Adrenal gland (tissue), 9 donors: ENCODE measurements at regions not wholly inside any gene's neighbourhood (a gene's known extent, or its start where the extent isn't known, plus 50 kb on each side); places are given as distances from the start of the nearest gene placed in this dataset.

Experiments
- DNase-seq, 7 donors: peaks; one replicate each; pipeline ENCODE4 v3.0.0-alpha.2; 2019 to 2020
- H3K27ac ChIP-seq, 5 donors: fragments of 200-600 bp; sonication (generic) in 4 of 5; 1 replicate in 3 of 5; 2 replicates in 2 of 5; pipeline versions ENCODE4 v1.5.1 to v1.8.0; 2016 to 2020; ENCODE audit warnings: mild to moderate bottlenecking in 1 of 5
- H3K27me3 ChIP-seq: fragments of 200-600 bp; 2 replicates; pipeline ENCODE4 v1.8.0; 2021
- H3K36me3 ChIP-seq, 2 donors: fragments of 200-600 bp; replicated peaks in 1 of 2; 1 replicate in 1 of 2; 2 replicates in 1 of 2; pipeline versions ENCODE4 v1.5.1 to v1.8.0; 2018 to 2022
- H3K4me1 ChIP-seq, 2 donors: fragments of 200-600 bp; replicated peaks in 1 of 2; 1 replicate in 1 of 2; 2 replicates in 1 of 2; pipeline versions ENCODE4 v1.5.1 to v1.8.0; 2018 to 2021
- H3K4me3 ChIP-seq, 4 donors: fragments of 200-600 bp; sonication (generic) in 3 of 4; one replicate each; pipeline ENCODE4 v1.5.1; 2016 to 2018
- H3K9me3 ChIP-seq, 3 donors: fragments of 200-600 bp; sonication (generic) in 1 of 3; replicated peaks in 1 of 3; 1 replicate in 2 of 3; 2 replicates in 1 of 3; pipeline versions ENCODE4 v1.5.1 to v1.8.0; 2016 to 2021
- POLR2A ChIP-seq, 2 donors: fragments of 450-650 bp; IDR thresholded peaks; one replicate each; pipeline ENCODE4 v1.6.1; 2017; ENCODE audit warnings: antibody characterized with exemption in 2 of 2, mild to moderate bottlenecking in 2 of 2, moderate library complexity in 1 of 2
- WGBS, 4 donors: extraction: QIAGEN DNeasy Blood & Tissue Kit in 2 of 4; methylation state at CpG; one replicate each; pipeline versions ENCODE4 v1.1.5 to v1.1.7; 2013 to 2017; 5-methylcytosine and 5-hydroxymethylcytosine counted together
- intact Hi-C, 2 donors: fragments of 100-400 bp; cut with DNase I; formaldehyde crosslinking; loops; one replicate each; pipeline versions ENCODE4 v1.14.1 to v1.15.0; 2022 to 2023
- TF ChIP-seq, protein P1 (sequence below), 6 experiments: fragments of 450-650 bp in 4 of 6; fragments of 200-600 bp in 2 of 6; sonication (generic) in 1 of 6; IDR thresholded peaks; 1 replicate in 5 of 6; 2 replicates in 1 of 6; pipeline versions ENCODE4 v1.5.1 to v1.8.0; 2016 to 2021; ENCODE audit warnings: antibody characterized with exemption in 6 of 6, mild to moderate bottlenecking in 2 of 6, moderate library complexity in 1 of 6
- donor health status: healthy with polysubstance abuse.
- donor health status: Bipolar disorder and iron deficiency.
- donor health status: DM: yes; HTN: yes; CAD: no.
- donor health status: DM: no; HTN: no; CAD: no.
- donor health status: DM: no; HTN: no; CAD: no.

- TF ChIP-seq, protein P1, sequence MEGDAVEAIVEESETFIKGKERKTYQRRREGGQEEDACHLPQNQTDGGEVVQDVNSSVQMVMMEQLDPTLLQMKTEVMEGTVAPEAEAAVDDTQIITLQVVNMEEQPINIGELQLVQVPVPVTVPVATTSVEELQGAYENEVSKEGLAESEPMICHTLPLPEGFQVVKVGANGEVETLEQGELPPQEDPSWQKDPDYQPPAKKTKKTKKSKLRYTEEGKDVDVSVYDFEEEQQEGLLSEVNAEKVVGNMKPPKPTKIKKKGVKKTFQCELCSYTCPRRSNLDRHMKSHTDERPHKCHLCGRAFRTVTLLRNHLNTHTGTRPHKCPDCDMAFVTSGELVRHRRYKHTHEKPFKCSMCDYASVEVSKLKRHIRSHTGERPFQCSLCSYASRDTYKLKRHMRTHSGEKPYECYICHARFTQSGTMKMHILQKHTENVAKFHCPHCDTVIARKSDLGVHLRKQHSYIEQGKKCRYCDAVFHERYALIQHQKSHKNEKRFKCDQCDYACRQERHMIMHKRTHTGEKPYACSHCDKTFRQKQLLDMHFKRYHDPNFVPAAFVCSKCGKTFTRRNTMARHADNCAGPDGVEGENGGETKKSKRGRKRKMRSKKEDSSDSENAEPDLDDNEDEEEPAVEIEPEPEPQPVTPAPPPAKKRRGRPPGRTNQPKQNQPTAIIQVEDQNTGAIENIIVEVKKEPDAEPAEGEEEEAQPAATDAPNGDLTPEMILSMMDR (IDR thresholded peaks at IDR 0.05): no peak
- no peak for TF ChIP-seq POLR2A (IDR thresholded peaks at IDR 0.05)
- no peaks in the 10 kb centered on the region for H3K4me1 ChIP-seq
- H3K36me3 ChIP-seq: no peaks in the 10 kb centered on the region
- no peak overlapping the region for H3K4me3 ChIP-seq
- no peak for DNase-seq
- H3K27ac ChIP-seq: no peak overlapping the region
- no peaks in the 10 kb centered on the region for H3K9me3 ChIP-seq
- 62 to 77% (median 68%) methylated on average over 4 of the region's 4 CpGs for WGBS, 4 donors
- peaks cover 20% of the 10 kb centered on the region for H3K27me3 ChIP-seq
- intact Hi-C loops: no loop called here
These were observed 658.7 kb upstream of the DIPK2B start for GRCh38 chrX:45859407-45859806.

GRCh38 chrX:45852884-45853283 is 652.2 kb upstream of the DIPK2B start:
- intact Hi-C loops: no loop called here
- WGBS, 4 donors: 74 to 90% (median 78%) methylated on average over 3 of the region's 3 CpGs
- Histone ChIP-seq H3K36me3 (no peaks in the 10 kb centered on the region), H3K4me3 (no peak overlapping the region), H3K9me3 (no peaks in the 10 kb centered on the region), H3K27ac (no peak overlapping the region), H3K4me1 (no peaks in the 10 kb centered on the region), H3K27me3 (peaks cover 50% of the 10 kb centered on the region)
- DNase-seq: no peak
- TF ChIP-seq POLR2A (IDR thresholded peaks at IDR 0.05): no peak
- TF ChIP-seq, protein P1 (IDR thresholded peaks at IDR 0.05): no peak

DNA sequence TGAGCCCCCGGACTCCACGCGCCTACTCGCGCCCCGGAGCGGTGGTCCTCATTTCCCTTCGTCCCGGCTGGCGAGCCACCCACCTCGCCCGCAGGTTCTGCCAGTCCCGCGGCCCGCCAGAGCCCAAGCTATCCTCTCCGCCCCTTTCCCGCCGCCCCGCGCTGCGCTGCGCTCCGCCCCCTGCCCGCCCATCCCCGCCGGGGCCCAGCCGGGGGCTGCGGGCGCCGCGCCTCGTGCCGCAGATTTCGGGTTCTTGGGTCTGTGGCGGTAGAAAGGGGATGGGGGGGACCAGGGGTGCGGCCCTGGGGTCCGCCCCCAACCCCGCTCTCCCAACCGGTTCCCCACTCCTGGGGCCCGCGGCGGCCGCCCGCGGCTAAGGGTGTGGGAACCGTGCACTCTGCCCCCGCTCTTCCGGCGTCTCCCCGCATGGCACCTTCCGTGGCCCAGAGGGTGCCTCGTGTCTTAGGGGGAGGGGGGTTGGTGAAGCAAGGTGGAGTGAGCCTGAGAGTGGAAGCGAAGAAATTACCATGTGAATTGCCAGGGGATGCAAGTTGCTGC is 650.8 kb upstream of the DIPK2B start:
- no peak overlapping the region for H3K27ac ChIP-seq
- no peak for DNase-seq
- WGBS, 4 donors: 2 to 44% (median 35%) methylated on average over 1 to 45 of the region's 53 CpGs

DNA sequence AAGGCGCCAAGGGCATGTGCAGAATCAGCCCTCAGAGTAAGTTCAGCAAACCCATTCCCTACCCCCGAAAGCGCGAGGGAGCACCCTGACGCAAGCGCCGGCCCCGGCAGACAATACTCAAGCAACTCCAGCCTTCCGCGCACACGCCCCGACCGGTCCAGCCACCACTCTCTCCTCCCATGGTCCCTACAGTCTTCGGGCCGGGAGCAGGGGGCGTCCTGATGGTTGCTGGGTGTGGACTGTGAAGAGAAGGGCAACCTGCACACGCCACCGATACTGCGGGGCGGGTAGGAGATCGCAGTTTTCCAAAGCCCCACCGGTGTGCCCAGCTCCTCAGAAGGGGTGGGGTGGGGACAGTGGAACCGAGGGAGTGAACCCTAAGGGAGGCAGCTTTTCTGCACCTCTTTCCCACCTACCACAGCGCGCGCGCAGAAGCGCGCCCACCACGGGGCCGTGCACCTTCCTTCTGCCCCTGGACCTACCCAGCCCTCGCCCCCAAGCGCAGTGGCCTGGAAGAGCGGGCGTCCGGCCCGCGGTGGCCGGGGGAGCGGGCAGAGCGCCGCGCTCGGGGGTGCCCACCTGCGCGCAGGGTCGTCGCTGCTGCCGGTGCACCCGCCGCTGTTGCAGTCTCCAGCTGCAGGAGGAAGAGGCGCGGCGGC is 650.2 kb upstream of the DIPK2B start:
- Histone ChIP-seq H3K4me1 (no peaks in the 10 kb centered on the region), H3K36me3 (no peaks in the 10 kb centered on the region), H3K4me3 (peak overlapping the region in 1 of 4 donors; percentile 48), H3K9me3 (no peaks in the 10 kb centered on the region), H3K27ac (no peak overlapping the region), H3K27me3 (peaks cover 51% of the 10 kb centered on the region)
- intact Hi-C loops: no loop called here
- no peak for DNase-seq
- TF ChIP-seq, protein P1 (IDR thresholded peaks at IDR 0.05): no peak
- no peak for TF ChIP-seq POLR2A (IDR thresholded peaks at IDR 0.05)
- WGBS, 4 donors: 1 to 36% (median 20%) methylated on average over 22 to 49 of the region's 54 CpGs; no CpG with 5 or more reads in 1 of the 4 donors

More for the DNA sequence above, 650.8 kb upstream of the DIPK2B start:
- Histone ChIP-seq H3K4me3 (peak overlapping the region in 1 of 4 donors; percentile 48), H3K4me1 (no peaks in the 10 kb centered on the region), H3K36me3 (no peaks in the 10 kb centered on the region), H3K9me3 (no peaks in the 10 kb centered on the region), H3K27me3 (peaks cover 48% of the 10 kb centered on the region)
- intact Hi-C loops: no loop called here
- no peak for TF ChIP-seq POLR2A (IDR thresholded peaks at IDR 0.05)
- TF ChIP-seq, protein P1 (IDR thresholded peaks at IDR 0.05): no peak
